HEK293T (cell line): ENCODE measurements at regions not wholly inside any gene's neighbourhood (a gene's known extent, or its start where the extent isn't known, plus 50 kb on each side); places are given as distances from the start of the nearest gene placed in this dataset.

ENCODE experiments used
- CTCF ChIA-PET: fragments of 350-600 bp; formaldehyde crosslinking; extraction: SDS; loops from one replicate; lab custom pipeline; 2021; ENCODE audit warnings: antibody characterized with exemption, inconsistent platforms; lab: Yijun Ruan, JAX
- POLR2A ChIA-PET: fragments of 350-600 bp; formaldehyde crosslinking; extraction: SDS; loops from one replicate; lab custom pipeline; 2020; ENCODE audit warnings: antibody characterized with exemption, inconsistent platforms; lab: Yijun Ruan, JAX
- DNase-seq: peaks from one replicate; pipeline ENCODE4 v3.0.0; 2012; ENCODE audit warnings: mixed read lengths; ENCODE audit errors: extremely low spot score
- ARNT ChIP-seq: fragments of 450-650 bp; IDR thresholded peaks from 2 replicates; pipeline ENCODE4 v1.6.1; 2017; ENCODE audit warnings: mild to moderate bottlenecking
- BHLHE40 ChIP-seq: fragments of 450-650 bp; IDR thresholded peaks from 2 replicates; pipeline ENCODE4 v1.6.1; 2016; ENCODE audit warnings: mild to moderate bottlenecking, moderate library complexity, borderline replicate concordance
- CTBP1 ChIP-seq: fragments of 450-650 bp; IDR thresholded peaks from 2 replicates; pipeline ENCODE4 v1.6.1; 2016; ENCODE audit warnings: borderline replicate concordance
- ELF4 ChIP-seq: fragments of 450-650 bp; IDR thresholded peaks from 2 replicates; pipeline ENCODE4 v1.6.1; 2017; ENCODE audit warnings: antibody characterized with exemption
- FOXA1 ChIP-seq: fragments of 450-650 bp; IDR thresholded peaks from 2 replicates; pipeline ENCODE4 v1.6.1; 2016; ENCODE audit warnings: mild to moderate bottlenecking
- FOXK2 ChIP-seq: fragments of 450-650 bp; IDR thresholded peaks from 2 replicates; pipeline ENCODE4 v1.6.1; 2016; ENCODE audit warnings: mild to moderate bottlenecking
- FOXM1 ChIP-seq: fragments of 450-650 bp; IDR thresholded peaks from 2 replicates; pipeline ENCODE4 v1.6.1; 2017; ENCODE audit warnings: mild to moderate bottlenecking, borderline replicate concordance
- HDGF ChIP-seq: fragments of 450-650 bp; IDR thresholded peaks from 2 replicates; pipeline ENCODE4 v1.6.1; 2017; ENCODE audit warnings: antibody characterized with exemption, borderline replicate concordance
- L3MBTL2 ChIP-seq: fragments of 450-650 bp; conservative IDR thresholded peaks from 2 replicates; pipeline ENCODE4 v1.6.1; 2016; ENCODE audit warnings: mild to moderate bottlenecking
- LEF1 ChIP-seq: fragments of 450-650 bp; IDR thresholded peaks from 2 replicates; pipeline ENCODE4 v1.6.1; 2017; ENCODE audit warnings: mild to moderate bottlenecking, borderline replicate concordance
- NFRKB ChIP-seq: fragments of 450-650 bp; IDR thresholded peaks from 2 replicates; pipeline ENCODE4 v1.6.1; 2016; ENCODE audit warnings: mild to moderate bottlenecking, moderate library complexity
- SP1 ChIP-seq: fragments of 450-650 bp; IDR thresholded peaks from 2 replicates; pipeline ENCODE4 v1.6.1; 2017
- SUZ12 ChIP-seq: fragments of 450-650 bp; IDR thresholded peaks from 2 replicates; pipeline ENCODE4 v1.6.1; 2016; ENCODE audit warnings: mild to moderate bottlenecking
- TARDBP ChIP-seq: fragments of 450-650 bp; IDR thresholded peaks from 2 replicates; pipeline ENCODE4 v1.6.1; 2016
- ZNF384 ChIP-seq: fragments of 450-650 bp; IDR thresholded peaks from 2 replicates; pipeline ENCODE4 v1.6.1; 2016
- TF ChIP-seq, protein P1 (sequence below): fragments of 450-650 bp; IDR thresholded peaks from 2 replicates; pipeline ENCODE4 v1.6.1; 2016

DNA sequence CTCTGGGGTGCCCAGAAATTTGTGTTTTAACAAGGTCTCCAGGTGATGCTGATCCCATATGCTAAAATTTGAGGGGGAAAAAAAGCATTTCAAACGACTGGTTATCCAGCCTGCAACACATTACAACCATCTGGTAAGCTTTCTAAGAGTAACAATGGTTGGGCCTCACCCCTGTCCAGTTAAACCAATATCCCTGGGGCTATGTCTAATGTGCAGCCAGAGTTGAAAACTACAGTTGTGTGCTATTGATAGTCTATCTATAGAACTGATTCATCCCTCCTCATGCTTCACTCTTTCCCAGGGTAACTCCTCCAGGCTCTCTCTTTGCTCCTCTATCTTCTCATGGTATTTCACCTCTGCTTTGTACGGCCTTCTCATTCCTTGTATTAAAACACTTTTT is 458.3 kb downstream of the MMUT start:
- TF ChIP-seq FOXM1 = no peak
- no peak for TF ChIP-seq BHLHE40
- TF ChIP-seq L3MBTL2 = no peak
- TF ChIP-seq LEF1 = no peak
- TF ChIP-seq, protein P1, sequence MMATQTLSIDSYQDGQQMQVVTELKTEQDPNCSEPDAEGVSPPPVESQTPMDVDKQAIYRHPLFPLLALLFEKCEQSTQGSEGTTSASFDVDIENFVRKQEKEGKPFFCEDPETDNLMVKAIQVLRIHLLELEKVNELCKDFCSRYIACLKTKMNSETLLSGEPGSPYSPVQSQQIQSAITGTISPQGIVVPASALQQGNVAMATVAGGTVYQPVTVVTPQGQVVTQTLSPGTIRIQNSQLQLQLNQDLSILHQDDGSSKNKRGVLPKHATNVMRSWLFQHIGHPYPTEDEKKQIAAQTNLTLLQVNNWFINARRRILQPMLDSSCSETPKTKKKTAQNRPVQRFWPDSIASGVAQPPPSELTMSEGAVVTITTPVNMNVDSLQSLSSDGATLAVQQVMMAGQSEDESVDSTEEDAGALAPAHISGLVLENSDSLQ = no peak
- TF ChIP-seq TARDBP = no peak
- no peak for TF ChIP-seq HDGF
- no peak for TF ChIP-seq ELF4
- TF ChIP-seq NFRKB = no peak
- TF ChIP-seq SUZ12 = no peak
- TF ChIP-seq FOXA1 = no peak
- no peak for TF ChIP-seq FOXK2
- TF ChIP-seq CTBP1 = no peak
- TF ChIP-seq ARNT = no peak
- TF ChIP-seq SP1 = no peak
- TF ChIP-seq ZNF384 = no peak
- no peak for DNase-seq
- CTCF ChIA-PET = no interaction called here
- POLR2A ChIA-PET = no interaction called here

- ChIA-PET POLR2A (no interaction called here), CTCF (no interaction called here)
- no peak for DNase-seq
- TF ChIP-seq ARNT = no peak
- TF ChIP-seq ZNF384 = no peak
- TF ChIP-seq CTBP1 = no peak
- no peak for TF ChIP-seq NFRKB
- TF ChIP-seq, protein P1 = no peak
- TF ChIP-seq LEF1 = no peak
- no peak for TF ChIP-seq HDGF
- TF ChIP-seq FOXM1 = no peak
- no peak for TF ChIP-seq SUZ12
- TF ChIP-seq FOXA1 = no peak
Observed at GRCh38 chr6:49003348-49003747, 459.7 kb downstream of the MMUT start.

GRCh38 chr6:49001856-49002541 is 461.1 kb downstream of the MMUT start:
- no peak for TF ChIP-seq ZNF384
- no peak for TF ChIP-seq FOXA1
- TF ChIP-seq ARNT = no peak
- no peak for TF ChIP-seq NFRKB
- DNase-seq = no peak
- POLR2A ChIA-PET = no interaction called here
- CTCF ChIA-PET = interaction anchor here (0.7 kb wide), 1 partner anchor 471 kb away, joined by 3 read pairs; no protein-coding TSS in a partner anchor

DNA sequence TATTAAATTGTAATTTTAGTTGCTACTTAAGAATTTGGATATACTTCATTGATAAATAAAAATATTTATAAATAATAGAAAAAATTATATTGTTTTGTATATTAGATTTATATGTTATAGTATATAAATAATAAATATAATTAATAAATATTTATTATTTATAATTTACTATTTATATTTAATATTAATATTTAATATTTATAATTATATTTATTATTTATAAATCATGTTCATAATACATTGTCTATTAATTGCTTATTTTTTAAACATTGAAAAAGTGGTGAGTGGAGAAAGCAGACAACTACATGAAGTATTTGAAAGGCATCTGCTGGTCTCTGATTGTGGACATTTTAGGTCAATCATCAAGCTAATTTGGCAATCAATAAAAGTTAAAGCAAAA is 464.5 kb downstream of the MMUT start:
- CTCF ChIA-PET = no interaction called here
- no peak for DNase-seq
- TF ChIP-seq LEF1 = no peak
- no peak for TF ChIP-seq L3MBTL2
- no peak for TF ChIP-seq FOXM1
- TF ChIP-seq CTBP1 = no peak
- TF ChIP-seq FOXA1 = no peak
- POLR2A ChIA-PET = no interaction called here

- POLR2A ChIA-PET = no interaction called here
- DNase-seq = no peak
- TF ChIP-seq SUZ12 (no peak), ZNF384 (no peak), BHLHE40 (no peak), ELF4 (no peak), LEF1 (no peak), TARDBP (no peak), NFRKB (no peak), FOXK2 (no peak), HDGF (no peak), ARNT (no peak), L3MBTL2 (no peak), FOXA1 (no peak), SP1 (no peak), CTBP1 (no peak), FOXM1 (no peak)
- TF ChIP-seq, protein P1 = no peak
- CTCF ChIA-PET = no interaction called here
Observed at GRCh38 chr6:48996461-48997119, 466.5 kb downstream of the MMUT start.

GRCh38 chr6:48994811-48995210 is 468.2 kb downstream of the MMUT start:
- ChIA-PET CTCF (no interaction called here), POLR2A (no interaction called here)
- TF ChIP-seq CTBP1 (no peak), ZNF384 (no peak), FOXK2 (no peak), SP1 (no peak), L3MBTL2 (no peak), NFRKB (no peak), BHLHE40 (no peak), HDGF (no peak), LEF1 (no peak), ELF4 (no peak), TARDBP (no peak), FOXA1 (no peak), ARNT (no peak), FOXM1 (no peak), SUZ12 (no peak)
- TF ChIP-seq, protein P1 = no peak
- no peak for DNase-seq
